GM21619 (cell line): ENCODE measurements at regions not wholly inside any gene's neighbourhood (a gene's known extent, or its start where the extent isn't known, plus 50 kb on each side); places are given as distances from the start of the nearest gene placed in this dataset.
"Not testable (repeated sequence)": the region's sequence is repeated elsewhere in the genome, so short reads cannot be mapped to it uniquely, and the experiment has no call there.

Source experiments
- ATAC-seq: cut with Tn5 transposase; IDR thresholded peaks from one replicate; pipeline ENCODE4 v1.9.1; 2021; ENCODE audit not compliant: unreplicated experiment

- ATAC-seq = no peak
Observed at GRCh38 chr7:10724449-10724848, 249.2 kb upstream of the PHF14 start.

- no peak for ATAC-seq
Observed at GRCh38 chr7:10727636-10728035, 246.0 kb upstream of the PHF14 start.

GRCh38 chr7:10731253-10731773 lies 242.4 kb upstream of the PHF14 start:
- ATAC-seq = no peak

- ATAC-seq = no peak
Observed at GRCh38 chr7:10733747-10734146, 239.9 kb upstream of the PHF14 start.

- ATAC-seq = no peak
Observed at GRCh38 chr7:10734595-10734994, 239.1 kb upstream of the PHF14 start.

GRCh38 chr7:10739401-10739800 lies 234.3 kb upstream of the PHF14 start:
- ATAC-seq = no peak

GRCh38 chr7:10740805-10741204 lies 232.9 kb upstream of the PHF14 start:
- no peak for ATAC-seq

- no peak for ATAC-seq
Observed at GRCh38 chr7:10756981-10757380, 216.7 kb upstream of the PHF14 start.

GRCh38 chr7:10759120-10759519 lies 214.6 kb upstream of the PHF14 start:
- ATAC-seq = no peak

GRCh38 chr7:10767771-10768170 lies 205.9 kb upstream of the PHF14 start:
- no peak for ATAC-seq

GRCh38 chr7:10770176-10770575 lies 203.5 kb upstream of the PHF14 start:
- ATAC-seq = no peak

GRCh38 chr7:10773430-10773829 lies 200.2 kb upstream of the PHF14 start:
- no peak for ATAC-seq

- ATAC-seq = no peak
Observed at GRCh38 chr7:10779465-10780399, 193.9 kb upstream of the PHF14 start.

- ATAC-seq = no peak
Observed at GRCh38 chr7:10780400-10780747, 193.3 kb upstream of the PHF14 start.

- ATAC-seq = not testable (repeated sequence)
Observed at GRCh38 chr7:10786976-10787375, 186.7 kb upstream of the PHF14 start.

- ATAC-seq = no peak
Observed at GRCh38 chr7:10789170-10789569, 184.5 kb upstream of the PHF14 start.

- no peak for ATAC-seq
Observed at GRCh38 chr7:10790910-10791309, 182.8 kb upstream of the PHF14 start.

GRCh38 chr7:10793995-10794775 lies 179.5 kb upstream of the PHF14 start:
- ATAC-seq = no peak

- no peak for ATAC-seq
Observed at GRCh38 chr7:10797157-10797556, 176.5 kb upstream of the PHF14 start.

- ATAC-seq = no peak
Observed at GRCh38 chr7:10798044-10798443, 175.6 kb upstream of the PHF14 start.

- no peak for ATAC-seq
Observed at GRCh38 chr7:10799475-10799874, 174.2 kb upstream of the PHF14 start.

GRCh38 chr7:10802011-10802410 lies 171.7 kb upstream of the PHF14 start:
- no peak for ATAC-seq
